ENCODE measurements at regions not wholly inside any gene's neighbourhood (a gene's known extent, or its start where the extent isn't known, plus 50 kb on each side); places are given as distances from the start of the nearest gene placed in this dataset.

GRCh38 chr12:127857661-127858060 lies 409.3 kb upstream of the TMEM132C start:
- Histone ChIP-seq H3K4me1 (no peaks in the 10 kb centered on the region), H3K9me3 (ENCODE audit: low read depth) (no peaks in the 10 kb centered on the region), H4K20me1 (ENCODE audit: low read depth) (no peaks in the 10 kb centered on the region), H3K27ac (no peak overlapping the region), H3K36me3 (no peaks in the 10 kb centered on the region), H3K79me2 (ENCODE audit: low read depth) (no peaks in the 10 kb centered on the region), H3K4me3 (no peak overlapping the region), H3K4me2 (no peak overlapping the region), H3K9ac (no peak overlapping the region), H3K27me3 (no peaks in the 10 kb centered on the region), H2AFZ (replicated peaks) (no peak overlapping the region), H3F3A (ENCODE audit: low read depth) (no peaks in the 10 kb centered on the region)
- Mint-ChIP-seq H3K4me3 (no peak overlapping the region), H3K27ac (no peak overlapping the region), H3K27me3 (ENCODE audit: insufficient read depth, low read depth) (no peaks in the 10 kb centered on the region), H3K9me3 (no peaks in the 10 kb centered on the region), H3K4me1 (peaks cover 1% of the 10 kb centered on the region), H3K36me3 (no peaks in the 10 kb centered on the region)
- DNase-seq (ENCODE audit: low spot score): no peak
- no peak for TF ChIP-seq CTCF (IDR thresholded peaks at IDR 0.05)
- TF ChIP-seq EZH2phosphoT487 (IDR thresholded peaks at IDR 0.05): no peak
- no peak for TF ChIP-seq EZH2 (IDR thresholded peaks at IDR 0.05)

DNA sequence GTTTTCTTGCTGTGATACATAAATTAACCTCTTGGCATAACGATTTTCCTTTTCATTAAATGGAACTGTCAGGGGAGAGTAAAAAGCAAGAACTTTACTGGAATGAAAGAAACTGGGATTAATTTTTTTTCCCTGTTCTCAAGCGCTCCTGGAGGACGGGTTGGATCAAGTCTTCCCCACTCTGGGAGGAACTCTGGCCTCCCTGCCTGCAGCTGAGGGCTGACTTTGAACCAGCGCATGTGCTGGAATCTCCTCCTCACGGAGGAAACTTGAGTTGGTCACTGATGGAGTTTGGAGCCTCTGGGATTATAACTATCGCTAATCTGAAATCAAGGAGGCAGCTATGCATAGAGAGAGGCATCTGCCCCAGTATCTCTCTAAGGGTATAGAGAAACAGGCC lies 406.4 kb upstream of the TMEM132C start:
- H3K9me3 Mint-ChIP-seq: peaks cover 10% of the 10 kb centered on the region
- no peak for TF ChIP-seq EZH2phosphoT487 (IDR thresholded peaks at IDR 0.05)
- TF ChIP-seq EZH2 (IDR thresholded peaks at IDR 0.05): no peak
- no peaks in the 10 kb centered on the region for H3K79me2 ChIP-seq (ENCODE audit: low read depth)

DNA sequence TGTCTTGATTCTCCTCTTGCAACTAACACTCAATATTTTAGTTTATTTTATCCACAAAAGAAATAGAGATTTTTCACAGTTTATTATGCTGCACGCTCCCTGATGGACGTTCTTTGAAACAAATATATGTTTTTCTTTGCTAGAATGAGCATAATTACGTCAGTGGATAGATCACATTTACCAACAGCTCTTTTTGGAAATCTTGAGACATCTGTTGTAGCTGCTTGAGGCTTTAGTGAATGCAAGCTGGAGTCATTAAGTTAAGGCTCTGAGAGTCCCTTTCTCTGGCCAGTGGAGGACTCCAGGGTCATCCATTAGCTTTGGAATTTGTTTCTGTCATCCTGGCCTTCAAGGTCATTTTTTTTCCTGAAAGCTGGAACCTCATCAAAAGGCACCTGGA lies 405.6 kb upstream of the TMEM132C start:
- Mint-ChIP-seq H3K27ac (no peak overlapping the region), H3K27me3 (ENCODE audit: insufficient read depth, low read depth) (no peaks in the 10 kb centered on the region), H3K9me3 (peaks cover 14% of the 10 kb centered on the region), H3K4me1 (no peaks in the 10 kb centered on the region), H3K4me3 (no peak overlapping the region), H3K36me3 (no peaks in the 10 kb centered on the region)
- no peak for DNase-seq (ENCODE audit: low spot score)
- no peak overlapping the region for H3K27ac ChIP-seq
- no peaks in the 10 kb centered on the region for H4K20me1 ChIP-seq (ENCODE audit: low read depth)
- H3K4me2 ChIP-seq: no peak overlapping the region
- TF ChIP-seq EZH2phosphoT487 (IDR thresholded peaks at IDR 0.05) (no peak), EZH2 (IDR thresholded peaks at IDR 0.05) (no peak), CTCF (IDR thresholded peaks at IDR 0.05) (no peak)
- no peaks in the 10 kb centered on the region for H3K4me1 ChIP-seq
- H3K9me3 ChIP-seq (ENCODE audit: low read depth): no peaks in the 10 kb centered on the region
- H2AFZ ChIP-seq (replicated peaks): no peak overlapping the region
- no peaks in the 10 kb centered on the region for H3K27me3 ChIP-seq
- no peaks in the 10 kb centered on the region for H3K36me3 ChIP-seq
- no peaks in the 10 kb centered on the region for H3F3A ChIP-seq (ENCODE audit: low read depth)
- H3K4me3 ChIP-seq: no peak overlapping the region
- no peaks in the 10 kb centered on the region for H3K79me2 ChIP-seq (ENCODE audit: low read depth)
- no peak overlapping the region for H3K9ac ChIP-seq

More for the DNA sequence above, 406.4 kb upstream of the TMEM132C start:
- H3K27me3 Mint-ChIP-seq (ENCODE audit: insufficient read depth, low read depth): no peaks in the 10 kb centered on the region
- Histone ChIP-seq H2AFZ (replicated peaks) (no peak overlapping the region), H4K20me1 (ENCODE audit: low read depth) (no peaks in the 10 kb centered on the region), H3K27ac (no peak overlapping the region), H3K4me1 (no peaks in the 10 kb centered on the region), H3K9ac (no peak overlapping the region), H3K27me3 (no peaks in the 10 kb centered on the region), H3K9me3 (ENCODE audit: low read depth) (no peaks in the 10 kb centered on the region), H3F3A (ENCODE audit: low read depth) (no peaks in the 10 kb centered on the region), H3K4me2 (no peak overlapping the region), H3K4me3 (no peak overlapping the region), H3K36me3 (no peaks in the 10 kb centered on the region)
- no peak for DNase-seq (ENCODE audit: low spot score)
- H3K4me3 Mint-ChIP-seq: no peak overlapping the region
- no peak overlapping the region for H3K27ac Mint-ChIP-seq
- H3K36me3 Mint-ChIP-seq: no peaks in the 10 kb centered on the region
- no peaks in the 10 kb centered on the region for H3K4me1 Mint-ChIP-seq

DNA sequence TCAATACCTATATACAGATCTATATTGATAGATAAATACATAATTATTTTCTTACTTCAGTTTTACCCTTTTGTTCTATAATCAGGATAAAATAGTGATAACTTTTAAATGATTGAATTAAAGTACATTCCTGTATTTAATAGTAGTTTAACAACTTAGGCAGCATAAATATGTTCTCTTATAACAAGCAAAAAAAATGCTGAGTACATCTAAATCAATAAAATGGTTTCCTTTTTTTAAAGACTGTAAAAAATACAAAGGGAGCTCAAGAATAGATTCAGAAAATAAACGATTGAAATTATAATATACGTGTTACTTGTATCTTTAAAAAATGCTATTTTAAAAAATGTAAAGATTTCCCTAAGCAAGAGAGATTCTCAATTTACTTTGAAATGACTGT lies 393.7 kb upstream of the TMEM132C start:
- peaks cover 2% of the 10 kb centered on the region for H3K9me3 Mint-ChIP-seq
- H3K9me3 ChIP-seq (ENCODE audit: low read depth): no peaks in the 10 kb centered on the region
- H3K4me1 ChIP-seq: no peaks in the 10 kb centered on the region
- no peak overlapping the region for H3K4me3 Mint-ChIP-seq
- no peak overlapping the region for H3K9ac ChIP-seq
- H3K27ac Mint-ChIP-seq: no peak overlapping the region
- no peaks in the 10 kb centered on the region for H4K20me1 ChIP-seq (ENCODE audit: low read depth)
- H3K27me3 ChIP-seq: no peaks in the 10 kb centered on the region
- no peak for DNase-seq (ENCODE audit: low spot score)
- no peaks in the 10 kb centered on the region for H3K36me3 Mint-ChIP-seq
- H3F3A ChIP-seq (ENCODE audit: low read depth): no peaks in the 10 kb centered on the region
- TF ChIP-seq EZH2phosphoT487 (IDR thresholded peaks at IDR 0.05) (no peak), EZH2 (IDR thresholded peaks at IDR 0.05) (no peak), CTCF (IDR thresholded peaks at IDR 0.05) (no peak)
- H3K36me3 ChIP-seq: no peaks in the 10 kb centered on the region
- H3K4me2 ChIP-seq: no peak overlapping the region
- H3K4me3 ChIP-seq: no peak overlapping the region
- no peaks in the 10 kb centered on the region for H3K27me3 Mint-ChIP-seq (ENCODE audit: insufficient read depth, low read depth)
- no peaks in the 10 kb centered on the region for H3K4me1 Mint-ChIP-seq
- H3K79me2 ChIP-seq (ENCODE audit: low read depth): no peaks in the 10 kb centered on the region
- H2AFZ ChIP-seq (replicated peaks): no peak overlapping the region
- no peak overlapping the region for H3K27ac ChIP-seq
